Activated CD8-positive, alpha-beta memory T cell treated with anti-CD3 and anti-CD28 coated beads, Interleukin-2, amount 50 U/mL, for 1 hour (primary cell): ENCODE measurements at regions not wholly inside any gene's neighbourhood (a gene's known extent, or its start where the extent isn't known, plus 50 kb on each side); places are given as distances from the start of the nearest gene placed in this dataset.

ENCODE experiments used
- DNase-seq: peaks from one replicate; pipeline ENCODE4 v3.0.0-alpha.2; 2020; ENCODE audit errors: extremely low read depth

DNA sequence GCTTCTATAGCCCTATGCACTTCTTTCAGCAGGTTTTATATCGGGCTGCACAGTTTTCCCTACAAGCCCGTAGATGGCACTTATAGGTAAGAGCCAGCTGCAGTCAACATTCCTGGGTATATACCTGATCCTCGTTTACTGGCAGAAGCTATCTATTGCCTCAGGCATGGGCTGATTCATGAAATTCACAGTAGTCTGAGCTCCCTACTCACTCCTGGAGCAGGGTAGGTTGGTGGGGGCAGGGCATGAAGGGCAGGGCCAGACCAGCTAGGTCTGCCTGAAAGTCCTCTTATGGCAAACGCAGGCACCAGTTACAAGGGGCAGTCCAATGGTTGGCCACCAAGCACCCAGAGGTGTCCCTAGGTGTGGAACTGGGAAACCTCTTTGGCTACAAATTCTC is 345.8 kb downstream of the RPS29 start:
- DNase-seq: no peak

DNA sequence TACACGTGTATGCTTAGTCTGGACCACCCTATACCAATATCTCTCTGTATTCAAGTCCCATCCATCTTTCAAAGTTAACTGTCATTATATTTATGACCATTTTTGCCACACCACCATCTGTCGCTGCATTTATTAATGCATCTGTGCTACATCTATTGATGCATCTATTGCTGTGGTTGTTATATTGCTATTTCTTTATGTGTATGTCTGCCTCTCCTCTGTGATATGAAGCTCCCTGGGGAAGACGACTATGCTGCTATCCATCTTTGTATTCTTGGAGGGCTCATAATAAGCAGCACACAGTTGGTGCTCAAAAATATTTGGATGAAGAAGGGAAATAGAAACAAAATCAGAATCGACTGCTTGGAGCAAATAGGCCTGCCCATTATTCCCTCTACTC is 357.6 kb downstream of the RPS29 start:
- no peak for DNase-seq

GRCh38 chr14:49221316-49221715 is 364.9 kb downstream of the RPS29 start:
- DNase-seq: no peak

DNA sequence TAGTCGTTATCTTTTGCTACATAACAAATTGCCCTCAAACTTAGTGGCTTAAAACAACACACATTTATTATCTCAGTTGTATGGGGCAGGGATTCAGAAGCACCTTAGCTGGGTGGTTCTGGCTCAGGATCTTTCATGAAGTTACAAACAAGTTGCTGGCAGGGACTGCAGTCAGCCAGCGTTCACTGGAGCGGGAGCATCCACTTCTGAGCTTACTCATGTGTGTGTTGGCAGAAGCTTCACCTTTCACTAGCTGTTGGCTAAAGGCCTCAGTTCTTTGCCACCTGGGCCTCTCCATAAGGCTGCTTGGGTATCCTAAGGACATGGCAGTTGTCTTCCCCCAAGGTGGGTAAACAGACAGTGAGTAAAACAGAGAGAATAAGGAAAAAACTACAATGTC is 365.7 kb downstream of the RPS29 start:
- no peak for DNase-seq

DNA sequence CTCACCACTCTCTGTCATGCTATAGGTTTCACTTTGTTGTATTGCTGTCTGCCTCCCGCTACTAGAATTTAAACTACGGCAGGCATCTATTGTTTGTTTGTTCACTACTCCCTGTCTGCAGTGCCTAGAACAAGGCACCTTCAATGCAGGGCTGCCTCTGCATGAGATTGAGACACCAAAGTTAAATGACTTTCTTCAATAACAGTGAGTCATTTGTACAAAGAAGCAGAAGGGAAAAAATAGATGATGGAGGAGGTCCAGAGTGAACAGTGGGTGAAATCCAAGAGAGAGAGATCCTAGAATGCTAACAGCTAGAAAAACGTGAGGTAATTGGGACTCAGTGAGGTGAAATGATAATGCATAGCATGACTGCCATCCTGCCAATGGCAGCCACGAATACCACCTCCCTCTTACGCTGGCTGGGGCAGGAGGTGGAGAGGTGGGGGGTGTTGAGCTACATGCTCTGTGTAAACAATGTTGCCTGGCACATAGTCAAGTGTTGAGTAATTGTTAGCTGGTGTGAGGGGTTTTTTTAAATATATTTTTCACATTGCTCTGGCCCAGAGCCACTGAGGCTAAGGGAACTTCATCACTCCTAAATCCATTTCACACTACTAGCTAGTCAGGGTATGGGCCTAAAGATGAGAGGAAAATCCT is 367.6 kb downstream of the RPS29 start:
- no peak for DNase-seq

DNA sequence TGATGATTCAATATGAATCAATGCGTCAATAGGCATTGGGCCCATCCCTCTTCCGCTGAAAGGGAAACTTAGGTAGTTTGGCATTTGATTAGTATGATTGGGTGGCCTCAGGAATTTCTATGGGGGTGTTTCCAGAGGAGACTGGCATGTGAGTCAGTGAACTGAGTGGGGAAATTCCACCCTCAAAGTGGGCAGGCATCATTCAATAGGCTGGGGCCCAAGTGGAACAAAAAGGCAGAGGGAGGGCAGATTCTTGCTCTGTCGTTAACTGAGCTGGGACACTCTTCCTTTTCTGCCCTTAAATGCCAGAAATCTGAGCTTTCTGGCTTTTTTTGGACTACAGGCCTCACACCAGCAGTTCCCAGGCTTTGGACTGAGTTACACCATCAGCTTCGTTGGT is 373.5 kb downstream of the RPS29 start:
- DNase-seq: no peak

DNA sequence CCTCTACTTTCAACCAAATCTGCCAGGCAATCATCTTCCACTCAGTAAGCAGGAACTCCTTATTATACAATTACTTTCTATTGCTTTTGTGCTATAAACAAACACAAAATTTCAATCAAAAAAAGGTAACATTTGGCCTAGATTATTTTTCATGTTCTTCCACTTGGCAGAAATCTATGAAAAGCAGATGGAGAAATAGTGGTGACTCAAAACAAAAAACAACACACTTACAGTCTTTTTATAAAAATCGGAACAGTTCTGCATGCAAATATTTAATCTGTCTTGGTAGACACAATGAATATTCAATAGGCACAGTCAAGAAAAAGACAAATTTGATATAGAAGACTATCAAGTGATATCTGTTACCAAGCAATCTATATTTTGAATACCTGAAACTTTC is 376.8 kb downstream of the RPS29 start:
- DNase-seq: no peak

- no peak for DNase-seq
These were observed 379.4 kb downstream of the RPS29 start for GRCh38 chr14:49206828-49207227.

DNA sequence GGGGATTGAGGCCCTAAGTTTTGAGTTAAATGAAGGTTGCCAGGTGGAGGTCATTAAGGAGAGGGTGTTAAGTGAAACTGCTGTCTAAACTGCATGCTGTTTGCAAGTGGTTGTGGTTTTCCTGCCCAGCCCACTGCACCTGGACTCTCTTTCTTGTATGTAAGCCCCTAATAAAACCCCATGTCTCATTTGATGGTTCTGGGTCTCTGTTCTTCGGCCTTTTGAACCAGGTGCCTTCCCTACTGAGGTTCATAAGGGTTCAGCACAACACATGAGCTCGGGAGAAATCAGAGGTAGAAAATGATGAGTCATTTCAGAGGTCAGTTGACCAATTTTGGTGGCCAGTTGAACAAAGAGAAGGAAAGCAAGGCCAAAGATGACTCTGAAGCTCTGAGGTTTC is 382.5 kb downstream of the RPS29 start:
- no peak for DNase-seq

DNA sequence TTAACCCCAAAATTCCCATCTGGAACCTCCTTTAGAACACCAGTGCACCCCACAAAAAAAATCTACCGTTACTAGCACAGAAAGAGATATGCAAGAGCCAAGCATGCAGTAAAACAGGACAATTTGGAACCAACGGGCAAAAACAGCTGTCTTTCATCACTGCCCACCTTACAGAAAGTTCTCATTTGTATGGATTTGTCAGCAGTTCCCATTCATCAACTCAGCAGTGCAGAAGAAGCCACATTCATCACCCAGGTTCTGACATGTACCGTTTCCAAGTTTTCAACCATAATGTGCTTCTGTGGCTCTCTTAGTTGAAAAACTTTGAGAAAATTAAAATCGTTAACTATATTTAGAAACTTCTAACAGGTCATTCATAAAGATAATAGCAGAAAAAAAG is 387.0 kb downstream of the RPS29 start:
- no peak for DNase-seq

DNA sequence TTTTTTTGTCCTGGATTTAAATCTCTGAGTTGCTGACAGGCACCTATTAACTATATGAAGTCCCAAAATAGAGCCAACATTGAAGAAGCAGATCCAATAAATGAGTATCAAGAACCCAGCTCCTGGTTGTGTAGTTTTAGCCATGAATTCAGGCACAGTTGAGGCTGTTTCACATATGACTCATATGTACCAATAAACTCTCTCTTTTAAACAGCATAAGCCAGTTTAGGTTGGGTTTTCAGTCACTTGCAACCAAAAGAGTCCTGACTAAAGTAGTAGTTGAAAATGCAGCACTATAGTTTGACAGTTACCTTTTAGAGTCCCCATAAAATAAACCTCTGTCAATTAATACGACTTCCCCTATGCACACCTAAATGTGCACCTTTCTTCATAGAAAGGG is 389.9 kb downstream of the RPS29 start:
- no peak for DNase-seq

GRCh38 chr14:49194067-49194466 is 392.1 kb downstream of the RPS29 start:
- no peak for DNase-seq

DNA sequence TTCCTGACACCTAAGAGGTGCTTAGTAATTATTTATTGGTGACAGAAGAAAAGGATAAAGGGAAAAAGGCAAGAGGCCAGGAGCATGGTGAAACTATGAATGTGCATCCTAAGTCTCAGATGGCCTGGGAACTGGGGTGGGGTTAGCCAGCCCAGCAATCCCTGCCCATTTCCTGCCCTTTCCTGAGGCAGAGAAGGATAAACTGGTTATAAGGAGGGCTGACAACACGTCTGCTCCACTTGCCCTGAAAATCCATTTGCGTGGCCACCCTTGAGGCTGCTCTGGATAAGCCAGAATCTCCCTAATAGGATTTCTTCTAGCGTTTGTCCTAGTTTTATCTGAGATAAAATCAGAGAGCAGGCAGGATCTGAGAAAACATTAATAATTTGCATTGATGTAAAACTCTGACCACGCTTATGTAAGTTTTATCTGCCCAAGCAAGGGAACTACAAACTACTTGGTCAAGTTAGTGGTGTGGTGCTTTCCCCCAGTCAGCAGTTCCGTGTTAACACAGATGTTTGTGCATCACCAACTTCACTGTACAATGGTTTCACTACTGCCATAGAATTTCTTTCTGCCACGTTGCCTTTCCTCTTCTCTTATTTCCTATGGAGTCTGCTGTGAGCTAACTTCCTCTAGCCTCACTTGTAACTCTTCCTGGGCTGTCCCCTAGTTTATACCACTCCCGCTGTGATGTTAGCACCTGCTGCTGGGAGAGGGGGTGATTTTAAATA is 392.7 kb downstream of the RPS29 start:
- no peak for DNase-seq

DNA sequence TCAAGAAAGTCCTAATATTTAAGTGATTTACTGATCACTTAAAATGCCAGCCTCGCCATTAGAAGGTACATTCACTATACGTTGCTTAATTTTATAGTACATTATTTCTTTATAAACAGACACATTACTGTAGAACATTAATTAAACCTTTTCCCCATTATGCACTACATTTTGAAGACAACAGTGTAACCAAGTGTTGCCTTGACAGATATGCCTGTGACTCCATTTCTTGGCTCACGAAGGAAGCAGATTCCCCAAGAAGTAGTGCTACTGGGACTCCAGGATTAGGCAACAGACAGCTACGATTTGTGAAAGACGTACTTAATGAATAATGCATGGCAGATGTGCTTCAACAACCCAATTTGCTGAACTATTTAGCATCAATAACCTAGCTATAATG is 394.8 kb downstream of the RPS29 start:
- no peak for DNase-seq

GRCh38 chr14:49189375-49189774 is 396.8 kb downstream of the RPS29 start:
- DNase-seq: no peak

DNA sequence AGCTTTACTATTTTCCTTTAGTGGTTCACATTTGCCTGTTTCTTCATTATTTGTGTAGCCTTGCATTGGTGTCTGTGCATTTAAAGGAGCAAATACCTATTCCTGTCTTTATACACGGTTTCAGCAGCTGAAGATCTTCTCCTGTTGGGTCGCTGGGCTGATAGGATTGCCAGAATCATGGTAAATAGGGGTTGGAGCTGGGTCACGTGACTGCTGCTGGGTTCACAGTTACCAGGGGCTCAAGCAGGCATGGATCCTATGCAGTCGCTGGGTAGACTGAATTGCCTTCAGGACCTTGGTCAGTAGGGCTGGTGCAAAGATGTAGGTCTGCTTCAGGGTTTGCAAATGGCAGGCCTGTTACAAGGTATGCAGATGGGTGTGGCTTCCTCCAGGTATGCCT is 398.4 kb downstream of the RPS29 start:
- DNase-seq: no peak

- no peak for DNase-seq
These were observed 412.3 kb downstream of the RPS29 start for GRCh38 chr14:49173765-49174373.

DNA sequence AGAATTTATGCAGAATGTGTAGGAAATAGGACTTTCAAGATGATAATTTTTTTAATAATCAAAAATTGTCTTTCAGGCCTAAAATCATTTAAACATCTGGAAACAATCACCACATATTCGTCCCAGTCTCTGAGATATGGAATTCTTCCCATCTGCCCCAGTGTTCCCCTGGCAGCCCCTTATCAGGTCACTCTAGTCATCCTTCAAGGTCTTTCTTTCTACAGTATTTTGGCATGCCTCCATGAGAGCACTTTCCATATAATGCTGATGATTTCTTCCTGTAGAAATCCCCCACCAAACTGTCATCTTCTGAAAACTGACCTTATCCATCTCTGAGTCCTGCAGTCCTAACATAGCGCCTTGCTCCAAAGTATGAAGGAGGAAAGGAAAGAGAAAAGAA is 422.1 kb downstream of the RPS29 start:
- no peak for DNase-seq

DNA sequence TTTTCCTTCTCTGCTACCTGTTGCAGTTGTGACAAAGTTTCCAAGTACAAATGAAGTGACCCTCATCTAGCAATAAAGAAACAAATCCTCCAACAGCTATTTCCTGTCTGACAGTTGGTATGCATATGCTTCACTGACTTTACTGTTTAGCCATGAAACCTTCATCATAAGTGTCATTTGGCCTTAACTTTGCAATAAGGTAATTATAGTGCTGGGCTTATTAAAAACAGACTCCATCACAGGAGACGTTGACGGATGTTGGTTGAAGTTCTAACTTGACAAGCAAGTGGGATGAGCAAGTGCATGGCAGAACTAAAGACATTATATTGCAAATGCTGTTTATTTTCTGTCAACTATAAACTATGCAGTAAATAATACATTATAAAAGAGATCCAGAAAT is 425.2 kb downstream of the RPS29 start:
- no peak for DNase-seq

DNA sequence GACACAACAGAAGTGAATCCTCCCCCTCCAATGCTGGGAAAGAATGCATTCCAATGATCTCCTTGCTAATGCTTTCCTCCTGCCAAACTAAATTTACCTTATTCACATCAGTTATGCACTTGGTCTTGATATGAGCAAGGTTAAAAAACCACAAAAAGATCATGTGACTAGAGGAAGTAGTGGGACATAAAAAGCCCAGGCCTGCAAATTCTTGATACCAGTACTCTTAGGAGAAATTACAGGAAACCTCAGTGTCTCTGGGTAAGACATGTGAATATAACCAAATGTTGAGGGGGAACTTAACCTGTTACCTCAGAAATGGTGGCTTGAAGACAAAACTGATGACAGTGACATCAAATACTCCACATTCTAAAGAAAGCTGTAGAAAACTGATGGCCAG is 427.1 kb downstream of the RPS29 start:
- no peak for DNase-seq

DNA sequence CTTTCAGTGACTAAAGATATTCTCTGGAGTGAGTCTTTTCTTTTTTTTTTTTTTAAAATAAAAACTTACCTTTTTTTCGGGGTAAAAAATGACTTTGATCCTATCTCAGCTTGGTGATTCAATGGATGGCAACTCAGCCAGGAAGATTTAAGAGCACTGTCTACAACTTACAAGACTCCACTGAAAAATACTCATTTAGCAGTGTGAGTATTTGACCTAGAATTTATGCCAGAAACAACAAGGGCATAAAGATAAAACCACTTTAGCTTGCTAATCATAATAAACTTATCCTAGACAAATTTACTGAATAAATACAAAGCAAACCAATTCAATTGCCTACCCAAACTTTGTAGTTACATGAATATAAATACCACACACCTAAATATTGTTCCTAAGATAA is 446.6 kb downstream of the RPS29 start:
- DNase-seq: no peak

DNA sequence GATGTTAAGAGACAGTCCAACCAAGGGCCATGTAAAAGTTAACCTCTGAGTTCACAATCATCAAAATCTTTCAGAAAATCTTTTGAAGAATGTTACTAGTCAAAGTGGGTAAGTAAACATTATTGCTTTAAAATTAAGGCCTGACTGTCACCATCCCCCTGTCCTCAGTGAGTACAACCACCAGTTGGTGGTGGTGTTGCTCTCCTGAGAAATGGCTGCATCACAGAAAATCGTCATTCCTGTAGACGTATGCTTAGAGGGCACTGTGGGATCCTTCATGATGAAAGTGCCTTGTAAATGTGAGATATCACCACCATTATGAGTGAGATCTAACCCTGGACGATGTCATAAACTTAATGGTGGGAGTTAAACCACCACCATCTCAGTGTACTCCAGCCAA is 451.2 kb downstream of the RPS29 start:
- no peak for DNase-seq

GRCh38 chr14:49121246-49121645 is 464.9 kb downstream of the RPS29 start:
- DNase-seq: no peak
